Small intestine (tissue), 7 donors: ENCODE measurements at regions not wholly inside any gene's neighbourhood (a gene's known extent, or its start where the extent isn't known, plus 50 kb on each side); places are given as distances from the start of the nearest gene placed in this dataset.
"Not testable (repeated sequence)": the region's sequence is repeated elsewhere in the genome, so short reads cannot be mapped to it uniquely, and the experiment has no call there.

Experiments
- DNase-seq, 2 donors: peaks; one replicate each; pipeline versions ENCODE4 v3.0.0 to v3.0.0-alpha.2; 2013
- FAIRE-seq: peaks from 2 replicates; lab custom pipeline; 2012; peaks lifted over from hg19 to GRCh38; lab: Jason Lieb, UNC
- H3K27ac ChIP-seq, 3 donors: one replicate each; pipeline ENCODE4 v1.5.1; 2013; ENCODE audit warnings: low read length in 2 of 3, mild to moderate bottlenecking in 2 of 3, control low read depth in 1 of 3, inconsistent platforms in 1 of 3, low read depth in 1 of 3, moderate library complexity in 1 of 3
- H3K27me3 ChIP-seq, 3 donors: one replicate each; pipeline ENCODE4 v1.6.1; 2013; ENCODE audit warnings: low read length in 3 of 3, inconsistent platforms in 1 of 3; ENCODE audit not compliant: control insufficient read depth in 3 of 3, insufficient read depth in 3 of 3
- H3K36me3 ChIP-seq, 3 donors: one replicate each; pipeline ENCODE4 v1.6.1; 2013; ENCODE audit warnings: low read length in 3 of 3, inconsistent platforms in 1 of 3, low read depth in 1 of 3, mild to moderate bottlenecking in 1 of 3, moderate library complexity in 1 of 3; ENCODE audit not compliant: control insufficient read depth in 3 of 3, insufficient read depth in 2 of 3
- H3K4me1 ChIP-seq, 3 donors: one replicate each; pipeline ENCODE4 v1.6.1; 2013; ENCODE audit warnings: low read length in 2 of 3, inconsistent platforms in 1 of 3, low read depth in 1 of 3, mild to moderate bottlenecking in 1 of 3, moderate library complexity in 1 of 3; ENCODE audit not compliant: control insufficient read depth in 3 of 3, insufficient read depth in 2 of 3
- H3K4me3 ChIP-seq, 3 donors: one replicate each; pipeline ENCODE4 v1.5.1; 2013; ENCODE audit warnings: low read length in 3 of 3, control low read depth in 1 of 3, inconsistent platforms in 1 of 3, low read depth in 1 of 3, mild to moderate bottlenecking in 1 of 3, moderate library complexity in 1 of 3
- H3K9me3 ChIP-seq, 2 donors: one replicate each; pipeline ENCODE4 v1.6.1; 2013; ENCODE audit warnings: low read depth in 1 of 2, low read length in 1 of 2; ENCODE audit not compliant: control insufficient read depth in 2 of 2, insufficient read depth in 1 of 2
- WGBS, 3 donors: extraction: QIAGEN DNeasy Blood & Tissue Kit; methylation state at CpG; one replicate each; pipeline ENCODE4 v1.1.7; 2013; 5-methylcytosine and 5-hydroxymethylcytosine counted together
- donor health status: healthy with polysubstance abuse.
- donor health status: control.
- donor health status: control.
- donor health status: Bipolar disorder and iron deficiency.
- donor health status: healthy.

DNA sequence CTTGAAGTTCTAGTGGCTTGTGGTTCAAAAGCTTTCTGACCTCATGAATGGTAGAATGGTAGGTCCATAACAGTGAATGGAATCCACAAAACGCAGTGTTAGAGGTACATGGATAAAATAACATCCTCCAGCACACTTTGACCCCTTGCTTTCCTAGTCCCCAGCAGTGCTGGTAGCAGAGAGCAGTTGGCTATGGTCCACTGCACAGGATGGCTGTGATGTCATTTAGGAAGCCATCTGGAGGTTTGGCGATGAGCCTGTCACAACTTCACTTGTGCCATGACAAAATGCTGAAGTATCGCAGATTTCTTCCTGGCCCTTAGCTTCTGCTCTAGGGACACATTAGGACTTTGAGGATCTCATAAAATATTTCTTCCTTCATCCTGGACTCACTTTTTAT, 300.0 kb upstream of the FZD8 start:
- Histone ChIP-seq H3K27me3 (no peaks in the 10 kb centered on the region), H3K4me1 (no peaks in the 10 kb centered on the region), H3K27ac (no peak overlapping the region), H3K9me3 (no peaks in the 10 kb centered on the region), H3K4me3 (no peak overlapping the region), H3K36me3 (no peaks in the 10 kb centered on the region)
- 79 to 84% (median 81%) methylated on average over 3 of the region's 3 CpGs for WGBS, 3 donors
- no peak for DNase-seq
- no peak for FAIRE-seq

DNA sequence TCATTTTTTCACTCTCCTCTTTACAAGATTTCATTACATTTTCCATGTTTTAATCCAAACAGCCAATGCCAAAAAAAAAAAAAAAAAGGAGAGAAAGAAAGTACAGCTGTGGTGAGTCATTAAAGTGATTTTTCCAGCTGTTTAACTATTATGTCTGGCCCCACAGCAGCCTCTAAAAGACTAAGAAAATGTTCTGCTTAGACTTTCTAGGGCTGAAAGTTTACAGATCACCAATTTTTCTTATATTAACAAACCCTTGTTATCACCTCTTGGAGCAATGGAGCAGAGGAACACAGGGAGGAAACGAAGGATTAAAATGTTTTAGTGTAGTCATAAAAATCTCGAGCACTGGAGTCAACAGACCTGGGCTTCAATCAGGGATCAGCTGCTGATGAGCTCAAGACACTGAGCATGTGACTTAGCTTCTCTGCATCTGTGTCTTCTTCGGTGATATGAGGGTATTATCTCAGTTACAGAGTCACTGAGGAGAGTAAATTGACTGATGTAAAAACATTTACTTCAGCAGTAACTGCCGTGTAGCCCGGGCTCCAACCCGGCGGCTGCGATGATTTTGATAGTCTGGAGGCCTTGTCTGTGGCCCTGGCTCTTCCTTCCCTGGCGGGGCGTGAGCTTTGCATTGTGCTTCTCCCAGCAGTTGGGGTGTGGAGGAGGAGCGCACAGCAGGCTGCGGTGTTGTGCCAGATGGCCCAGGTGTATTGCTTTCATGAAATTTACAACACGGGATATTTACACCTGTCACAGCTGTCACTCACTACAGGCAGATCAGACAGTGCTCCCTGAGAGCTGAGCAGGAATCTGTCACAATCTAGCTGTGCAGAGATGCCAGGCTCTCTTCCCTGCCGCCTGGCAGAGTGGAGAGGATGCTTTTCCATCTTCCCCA, 298.3 kb upstream of the FZD8 start:
- DNase-seq (peak in 1 of 2 donors; percentile 30), FAIRE-seq (no peak)
- WGBS, 3 donors: 17 to 44% (median 32%) methylated on average over 14 of the region's 14 CpGs
- no peaks in the 10 kb centered on the region for H3K9me3 ChIP-seq
- peak overlapping the region in 1 of 3 donors; percentile 14 for H3K27ac ChIP-seq
- no peaks in the 10 kb centered on the region for H3K27me3 ChIP-seq
- no peaks in the 10 kb centered on the region for H3K4me1 ChIP-seq
- H3K4me3 ChIP-seq: no peak overlapping the region
- H3K36me3 ChIP-seq: no peaks in the 10 kb centered on the region

DNA sequence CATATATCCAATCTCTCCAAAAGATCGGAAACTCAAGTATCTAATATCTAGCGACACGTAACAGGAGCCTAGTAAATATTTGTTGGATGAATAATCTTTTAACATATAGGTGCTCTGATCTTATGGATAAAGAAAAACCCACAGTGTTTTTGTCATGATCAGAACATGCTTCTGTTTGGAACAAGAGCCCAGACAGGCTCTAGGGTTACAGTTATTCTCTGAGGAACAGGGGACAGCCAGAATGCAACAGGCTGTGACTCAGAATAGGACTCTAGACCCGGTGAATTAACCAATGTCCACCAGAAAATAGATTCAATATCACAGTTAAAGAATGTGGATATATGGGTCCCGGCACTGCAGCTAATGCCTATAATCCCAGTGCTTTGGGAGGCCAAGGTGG, 296.1 kb upstream of the FZD8 start:
- Histone ChIP-seq H3K36me3 (no peaks in the 10 kb centered on the region), H3K4me3 (no peak overlapping the region), H3K27me3 (no peaks in the 10 kb centered on the region), H3K4me1 (peaks cover 0 to 4% (median 0%) of the 10 kb centered on the region in 3 donors), H3K27ac (no peak overlapping the region), H3K9me3 (no peaks in the 10 kb centered on the region)
- DNase-seq: no peak
- FAIRE-seq: no peak
- 90 to 93% (median 91%) methylated on average over 5 of the region's 5 CpGs for WGBS, 3 donors

DNA sequence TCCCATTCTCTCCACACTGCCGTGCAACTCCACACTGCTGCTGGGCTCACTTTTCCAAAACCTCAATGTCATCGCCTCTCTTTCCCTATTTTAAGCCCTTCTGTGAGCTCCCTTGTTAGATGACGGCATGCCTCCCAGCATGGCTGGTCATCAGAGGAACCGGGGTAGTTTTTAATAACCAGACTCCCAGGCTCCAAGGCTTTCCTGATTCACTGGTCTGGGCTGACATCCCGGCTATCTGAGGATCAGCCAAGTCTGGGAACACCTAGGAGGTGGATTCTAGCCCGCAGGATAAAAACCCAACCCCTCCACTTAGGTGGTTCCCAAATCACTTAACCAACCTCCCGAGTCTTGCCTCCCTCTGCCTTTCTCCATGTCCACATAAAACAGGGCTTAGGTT, 295.4 kb upstream of the FZD8 start:
- DNase-seq: no peak
- H3K9me3 ChIP-seq: no peaks in the 10 kb centered on the region

DNA sequence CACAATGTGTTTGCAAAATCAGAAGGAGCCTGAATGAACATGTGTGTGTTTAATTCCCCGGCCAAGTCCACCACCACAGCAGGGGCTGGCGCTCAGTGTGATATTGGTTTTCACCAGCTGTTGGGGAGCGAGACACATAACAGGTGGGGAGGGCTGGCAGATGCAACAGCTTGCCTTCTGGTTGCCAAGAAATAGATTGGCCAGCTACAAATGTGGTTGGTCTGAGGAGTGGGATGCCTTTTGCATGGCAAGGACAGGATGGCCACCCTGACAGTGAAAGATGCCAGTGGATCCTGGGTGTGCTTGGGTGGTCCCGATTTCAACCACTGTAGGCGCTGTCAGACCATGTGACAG, 292.5 kb upstream of the FZD8 start:
- WGBS, 3 donors: 74 to 86% (median 80%) methylated on average over 5 of the region's 5 CpGs
- DNase-seq (no peak), FAIRE-seq (no peak)
- Histone ChIP-seq H3K9me3 (no peaks in the 10 kb centered on the region), H3K27ac (no peak overlapping the region), H3K36me3 (no peaks in the 10 kb centered on the region), H3K4me1 (peaks cover 0 to 4% (median 0%) of the 10 kb centered on the region in 3 donors), H3K27me3 (no peaks in the 10 kb centered on the region), H3K4me3 (no peak overlapping the region)

More for the DNA sequence above, 295.4 kb upstream of the FZD8 start:
- Histone ChIP-seq H3K4me3 (no peak overlapping the region), H3K27me3 (no peaks in the 10 kb centered on the region), H3K4me1 (peaks cover 0 to 4% (median 0%) of the 10 kb centered on the region in 3 donors), H3K27ac (no peak overlapping the region), H3K36me3 (no peaks in the 10 kb centered on the region)
- FAIRE-seq: no peak
- 87 to 92% (median 90%) methylated on average over 7 of the region's 7 CpGs for WGBS, 3 donors

DNA sequence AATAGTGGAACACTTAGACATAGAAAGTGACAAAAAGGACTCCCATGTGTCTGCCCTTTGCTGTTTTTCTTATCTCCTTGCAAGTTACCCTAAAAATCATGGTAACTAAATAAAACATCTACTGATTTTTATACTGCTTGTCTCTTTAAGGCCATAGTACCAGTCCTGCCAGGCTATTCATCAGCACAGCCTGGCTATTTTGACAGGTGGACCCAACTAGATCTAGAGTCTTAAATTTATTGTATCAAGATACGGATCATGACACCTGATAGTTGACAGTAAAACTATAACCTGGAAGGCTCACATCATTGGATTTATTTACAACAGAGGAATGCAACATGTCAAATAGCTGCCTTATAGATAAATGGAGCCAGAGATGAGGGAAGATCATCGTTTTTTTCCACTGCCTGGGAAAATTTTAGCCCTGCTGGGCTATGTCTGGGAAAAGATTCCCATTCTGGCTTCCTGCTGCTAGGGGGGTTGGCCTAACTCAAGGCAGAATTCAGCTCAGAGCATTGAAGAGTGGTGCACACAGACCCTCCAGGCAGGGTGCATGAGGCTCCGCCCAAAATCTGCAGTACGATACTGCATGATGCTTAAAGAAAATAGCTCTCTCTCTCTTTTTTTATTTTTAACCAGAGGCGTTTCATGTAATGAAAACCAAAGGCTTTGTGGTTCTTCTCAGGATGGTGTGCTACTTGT, 292.0 kb upstream of the FZD8 start:
- Histone ChIP-seq H3K4me1 (peaks cover 0 to 4% (median 0%) of the 10 kb centered on the region in 3 donors), H3K27ac (no peak overlapping the region), H3K4me3 (no peak overlapping the region), H3K27me3 (no peaks in the 10 kb centered on the region), H3K9me3 (no peaks in the 10 kb centered on the region), H3K36me3 (no peaks in the 10 kb centered on the region)
- no peak for FAIRE-seq
- no peak for DNase-seq
- WGBS, 3 donors: 51 to 57% (median 54%) methylated on average over 5 of the region's 5 CpGs

DNA sequence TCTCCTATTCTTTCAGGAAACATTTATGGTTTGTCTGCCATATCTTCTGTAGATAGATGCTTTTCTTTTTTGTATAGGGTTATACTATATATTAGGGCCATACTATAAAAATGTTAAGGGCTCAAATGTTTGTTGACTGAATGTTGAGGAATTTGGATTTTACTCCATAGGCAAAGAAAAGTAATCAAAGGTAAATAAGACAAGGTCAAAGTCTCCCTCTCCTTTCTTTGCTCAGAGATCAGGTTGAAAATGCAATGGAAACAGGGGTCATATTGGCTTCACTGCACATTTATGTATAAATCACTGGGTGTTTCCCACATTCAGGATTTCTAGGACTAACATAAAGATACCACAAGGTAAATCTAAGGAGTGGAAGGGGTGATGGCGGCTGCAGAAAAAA, 291.4 kb upstream of the FZD8 start:
- Histone ChIP-seq H3K36me3 (no peaks in the 10 kb centered on the region), H3K27me3 (no peaks in the 10 kb centered on the region), H3K4me3 (no peak overlapping the region), H3K9me3 (no peaks in the 10 kb centered on the region), H3K4me1 (peaks cover 0 to 4% (median 0%) of the 10 kb centered on the region in 3 donors), H3K27ac (no peak overlapping the region)
- DNase-seq: no peak
- 23 to 55% (median 25%) methylated on average over 1 of the region's 1 CpG for WGBS, 3 donors
- no peak for FAIRE-seq

DNA sequence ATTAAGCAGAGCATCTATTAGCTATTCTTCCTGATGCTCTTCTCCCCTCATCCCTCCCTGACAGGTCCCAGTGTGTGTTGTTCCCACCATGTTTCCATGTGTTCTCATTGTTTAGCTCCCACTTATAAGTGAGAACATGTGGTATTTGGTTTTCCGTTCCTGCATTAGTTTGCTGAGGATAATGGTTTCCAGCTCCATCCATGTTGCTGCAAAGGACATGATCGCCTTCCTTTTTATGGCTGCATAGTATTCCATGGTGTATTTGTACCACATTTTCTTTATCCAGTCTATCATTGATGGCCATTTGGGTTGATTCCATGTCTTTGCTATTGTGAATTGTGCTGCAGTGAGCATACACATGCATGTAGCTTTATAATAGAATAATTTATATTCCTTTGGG, 287.9 kb upstream of the FZD8 start:
- 89 to 95% (median 89%) methylated on average over 2 of the region's 2 CpGs for WGBS, 3 donors
- not testable (repeated sequence) for FAIRE-seq, H3K9me3 ChIP-seq, H3K27ac ChIP-seq, H3K36me3 ChIP-seq, H3K4me3 ChIP-seq, H3K27me3 ChIP-seq, H3K4me1 ChIP-seq, DNase-seq
